Peyer's patch (tissue), 4 donors: ENCODE measurements at regions not wholly inside any gene's neighbourhood (a gene's known extent, or its start where the extent isn't known, plus 50 kb on each side); places are given as distances from the start of the nearest gene placed in this dataset.

Experiments used
- CTCF ChIP-seq, 6 experiments: fragments of 450-650 bp in 4 of 6; fragments of 200-600 bp in 2 of 6; sonication (generic) in 1 of 6; IDR thresholded peaks; one replicate each; pipeline ENCODE4 v1.5.1; 2017 to 2019; ENCODE audit warnings: antibody characterized with exemption in 6 of 6, mild to moderate bottlenecking in 3 of 6, moderate library complexity in 1 of 6
- POLR2A ChIP-seq, 2 donors: fragments of 450-650 bp; IDR thresholded peaks; one replicate each; pipeline ENCODE4 v1.5.1; 2017; ENCODE audit warnings: antibody characterized with exemption in 2 of 2, mild to moderate bottlenecking in 2 of 2, moderate library complexity in 2 of 2

GRCh38 chr5:173781816-173782670 lies 106.1 kb upstream of the CPEB4 start:
- no peak for TF ChIP-seq POLR2A (IDR thresholded peaks at IDR 0.05)
- TF ChIP-seq CTCF (IDR thresholded peaks at IDR 0.05), result no peak
